ENCODE measurements at regions not wholly inside any gene's neighbourhood (a gene's known extent, or its start where the extent isn't known, plus 50 kb on each side); places are given as distances from the start of the nearest gene placed in this dataset.

DNA sequence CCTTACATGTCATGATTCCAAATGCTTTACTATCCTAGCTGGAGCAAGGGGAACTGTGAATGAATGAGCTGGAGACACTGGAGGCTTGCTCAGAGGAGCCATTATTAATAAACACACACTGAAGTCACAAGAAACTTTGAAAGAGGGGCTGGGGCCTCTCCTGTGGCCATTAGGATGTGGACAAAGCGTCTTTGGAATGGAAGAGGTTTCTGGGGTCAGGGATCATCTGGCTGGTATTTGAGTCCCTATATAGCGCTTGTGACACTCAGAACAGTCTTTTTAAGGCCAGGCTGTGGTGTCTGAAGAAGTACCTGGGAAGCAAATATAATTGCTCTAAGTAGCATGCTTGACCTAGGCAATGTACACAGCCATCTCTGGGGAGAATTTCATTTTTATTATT lies 193.0 kb downstream of the JCAD start:
- H3K36me3 ChIP-seq (replicated peaks in 1 of 2; ENCODE audit: control insufficient read depth in 1 of 2, insufficient read depth in 2 of 2, low read length in 1 of 2), result no peaks in the 10 kb centered on the region
- CTCF ChIA-PET, result interaction anchor here (2.2 kb wide), 1 partner anchor 9 kb away, joined by 4 read pairs; no protein-coding TSS in a partner anchor
- no peak overlapping the region for H3K4me3 ChIP-seq (ENCODE audit: low read depth in 2 of 2, low read length in 1 of 2)
- 100% methylated on average over 2 of the region's 2 CpGs for WGBS (ENCODE audit: low lambda C conversion rate)
- H3K79me2 ChIP-seq (ENCODE audit: insufficient read depth), result no peaks in the 10 kb centered on the region
- H3K27ac ChIP-seq (ENCODE audit: low read depth in 2 of 2, low read length in 1 of 2), result peak overlapping the region; percentile 24 to 27; a peak in 3 of 4 replicates
- no peaks in the 10 kb centered on the region for H3K9me3 ChIP-seq
- no peaks in the 10 kb centered on the region for H3K9me2 ChIP-seq
- no peak overlapping the region for H3K4me2 ChIP-seq
- H3F3A ChIP-seq (replicated peaks; ENCODE audit: insufficient read depth), result peaks cover 26% of the 10 kb centered on the region
- no peak for DNase-seq
- peaks cover 0 to 22% of the 10 kb centered on the region in 2 experiments; a peak in 2 of 4 replicates for H3K4me1 ChIP-seq (ENCODE audit: control insufficient read depth in 1 of 2, insufficient read depth in 2 of 2, low read depth in 1 of 2, low read length in 1 of 2)
- POLR2A ChIA-PET, result no interaction called here
- peak overlapping the region; percentile 16; the same call in 1 of the 2 replicates for H2AFZ ChIP-seq (ENCODE audit: low read depth)
- TF ChIP-seq GATA2 (CRISPR knock-in tag; IDR thresholded peaks at IDR 0.05), result no peak
- H3K27me3 ChIP-seq (ENCODE audit: insufficient read depth), result no peaks in the 10 kb centered on the region
- H4K20me1 ChIP-seq (ENCODE audit: insufficient read depth), result no peaks in the 10 kb centered on the region
- no peak overlapping the region for H3K9ac ChIP-seq

DNA sequence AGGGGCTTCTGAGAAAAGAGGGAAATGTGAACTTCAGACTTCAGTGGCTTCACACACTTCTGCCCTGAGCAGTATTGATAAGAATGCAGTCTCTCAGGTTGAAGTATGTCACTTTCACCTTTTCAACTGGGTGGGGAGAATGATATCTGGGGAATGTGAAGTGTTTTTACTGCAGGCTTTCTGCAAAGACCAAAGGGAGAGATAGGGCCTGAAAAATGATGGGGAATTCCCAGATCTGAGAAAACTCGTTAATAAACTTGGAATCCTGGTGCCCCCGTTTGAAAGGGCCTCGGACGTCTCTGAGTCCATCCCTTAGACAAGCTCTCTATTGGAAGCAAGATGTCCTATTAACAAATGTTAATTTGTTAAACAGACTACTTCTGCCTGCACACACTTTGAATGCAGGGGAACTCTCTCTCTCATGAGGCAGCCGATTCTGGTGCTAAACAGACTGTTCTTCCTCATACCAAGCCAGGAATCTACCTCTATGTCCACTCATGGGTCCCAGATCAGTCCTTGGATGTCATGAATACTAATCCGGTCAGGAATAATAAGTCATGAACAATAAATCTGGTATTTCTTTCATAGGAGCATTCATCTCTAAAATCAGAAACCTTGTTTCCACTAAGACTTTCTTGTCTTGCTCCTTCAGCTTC lies 193.6 kb downstream of the JCAD start:
- TF ChIP-seq, protein P1, sequence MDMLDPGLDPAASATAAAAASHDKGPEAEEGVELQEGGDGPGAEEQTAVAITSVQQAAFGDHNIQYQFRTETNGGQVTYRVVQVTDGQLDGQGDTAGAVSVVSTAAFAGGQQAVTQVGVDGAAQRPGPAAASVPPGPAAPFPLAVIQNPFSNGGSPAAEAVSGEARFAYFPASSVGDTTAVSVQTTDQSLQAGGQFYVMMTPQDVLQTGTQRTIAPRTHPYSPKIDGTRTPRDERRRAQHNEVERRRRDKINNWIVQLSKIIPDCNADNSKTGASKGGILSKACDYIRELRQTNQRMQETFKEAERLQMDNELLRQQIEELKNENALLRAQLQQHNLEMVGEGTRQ (IDR thresholded peaks at IDR 0.05; ENCODE audit: borderline replicate concordance, low read depth, low read length), result no peak
- TF ChIP-seq, protein P2, sequence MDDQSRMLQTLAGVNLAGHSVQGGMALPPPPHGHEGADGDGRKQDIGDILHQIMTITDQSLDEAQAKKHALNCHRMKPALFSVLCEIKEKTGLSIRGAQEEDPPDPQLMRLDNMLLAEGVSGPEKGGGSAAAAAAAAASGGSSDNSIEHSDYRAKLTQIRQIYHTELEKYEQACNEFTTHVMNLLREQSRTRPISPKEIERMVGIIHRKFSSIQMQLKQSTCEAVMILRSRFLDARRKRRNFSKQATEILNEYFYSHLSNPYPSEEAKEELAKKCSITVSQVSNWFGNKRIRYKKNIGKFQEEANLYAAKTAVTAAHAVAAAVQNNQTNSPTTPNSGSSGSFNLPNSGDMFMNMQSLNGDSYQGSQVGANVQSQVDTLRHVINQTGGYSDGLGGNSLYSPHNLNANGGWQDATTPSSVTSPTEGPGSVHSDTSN (IDR thresholded peaks at IDR 0.05), result 0 out of 2 replicates have a peak, but pooled peaks have one; percentile 8
- no peak; the same call in 1 of the 2 replicates for TF ChIP-seq RXRA (IDR thresholded peaks at IDR 0.05; ENCODE audit: borderline replicate concordance, low read depth)
- TF ChIP-seq, protein P3, sequence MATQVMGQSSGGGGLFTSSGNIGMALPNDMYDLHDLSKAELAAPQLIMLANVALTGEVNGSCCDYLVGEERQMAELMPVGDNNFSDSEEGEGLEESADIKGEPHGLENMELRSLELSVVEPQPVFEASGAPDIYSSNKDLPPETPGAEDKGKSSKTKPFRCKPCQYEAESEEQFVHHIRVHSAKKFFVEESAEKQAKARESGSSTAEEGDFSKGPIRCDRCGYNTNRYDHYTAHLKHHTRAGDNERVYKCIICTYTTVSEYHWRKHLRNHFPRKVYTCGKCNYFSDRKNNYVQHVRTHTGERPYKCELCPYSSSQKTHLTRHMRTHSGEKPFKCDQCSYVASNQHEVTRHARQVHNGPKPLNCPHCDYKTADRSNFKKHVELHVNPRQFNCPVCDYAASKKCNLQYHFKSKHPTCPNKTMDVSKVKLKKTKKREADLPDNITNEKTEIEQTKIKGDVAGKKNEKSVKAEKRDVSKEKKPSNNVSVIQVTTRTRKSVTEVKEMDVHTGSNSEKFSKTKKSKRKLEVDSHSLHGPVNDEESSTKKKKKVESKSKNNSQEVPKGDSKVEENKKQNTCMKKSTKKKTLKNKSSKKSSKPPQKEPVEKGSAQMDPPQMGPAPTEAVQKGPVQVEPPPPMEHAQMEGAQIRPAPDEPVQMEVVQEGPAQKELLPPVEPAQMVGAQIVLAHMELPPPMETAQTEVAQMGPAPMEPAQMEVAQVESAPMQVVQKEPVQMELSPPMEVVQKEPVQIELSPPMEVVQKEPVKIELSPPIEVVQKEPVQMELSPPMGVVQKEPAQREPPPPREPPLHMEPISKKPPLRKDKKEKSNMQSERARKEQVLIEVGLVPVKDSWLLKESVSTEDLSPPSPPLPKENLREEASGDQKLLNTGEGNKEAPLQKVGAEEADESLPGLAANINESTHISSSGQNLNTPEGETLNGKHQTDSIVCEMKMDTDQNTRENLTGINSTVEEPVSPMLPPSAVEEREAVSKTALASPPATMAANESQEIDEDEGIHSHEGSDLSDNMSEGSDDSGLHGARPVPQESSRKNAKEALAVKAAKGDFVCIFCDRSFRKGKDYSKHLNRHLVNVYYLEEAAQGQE (IDR thresholded peaks at IDR 0.05; ENCODE audit: low read depth, low read length), result no peak
- Histone ChIP-seq H3K79me2 (ENCODE audit: insufficient read depth) (no peaks in the 10 kb centered on the region), H3K9me3 (no peaks in the 10 kb centered on the region), H3F3A (replicated peaks; ENCODE audit: insufficient read depth) (peaks cover 29% of the 10 kb centered on the region), H3K9ac (no peak overlapping the region), H3K27ac (ENCODE audit: low read depth in 2 of 2, low read length in 1 of 2) (peak overlapping the region; percentile 24 to 27; a peak in 3 of 4 replicates), H3K4me1 (ENCODE audit: control insufficient read depth in 1 of 2, insufficient read depth in 2 of 2, low read depth in 1 of 2, low read length in 1 of 2) (peaks cover 0 to 28% of the 10 kb centered on the region in 2 experiments; a peak in 2 of 4 replicates), H3K4me3 (ENCODE audit: low read depth in 2 of 2, low read length in 1 of 2) (no peak overlapping the region), H3K27me3 (ENCODE audit: insufficient read depth) (no peaks in the 10 kb centered on the region), H3K4me2 (no peak overlapping the region), H3K9me2 (no peaks in the 10 kb centered on the region), H2AFZ (ENCODE audit: low read depth) (peak overlapping the region; percentile 16; the same call in 1 of the 2 replicates), H4K20me1 (ENCODE audit: insufficient read depth) (no peaks in the 10 kb centered on the region), H3K36me3 (replicated peaks in 1 of 2; ENCODE audit: control insufficient read depth in 1 of 2, insufficient read depth in 2 of 2, low read length in 1 of 2) (no peaks in the 10 kb centered on the region)
- WGBS (ENCODE audit: low lambda C conversion rate), result 62% methylated on average over 6 of the region's 6 CpGs
- CTCF ChIA-PET, result interaction anchor here (2.2 kb wide), 1 partner anchor 8 kb away, joined by 4 read pairs; no protein-coding TSS in a partner anchor
- DNase-seq, result no peak
- POLR2A ChIA-PET, result no interaction called here

Data from SK-N-SH (cell line).